K562 (cell line): ENCODE measurements at regions not wholly inside any gene's neighbourhood (a gene's known extent, or its start where the extent isn't known, plus 50 kb on each side); places are given as distances from the start of the nearest gene placed in this dataset.

Experiments used
- ATAC-seq: fragments of 200-7000 bp; cut with Tn5 transposase; 3 replicates; pipeline ENCODE4 v1.9.1; 2020; ENCODE audit warnings: moderate library complexity
- BruUV-seq: library from RNA; stranded (reverse); fragments of 400-500 nt; replicated peaks from 2 replicates; lab custom pipeline; 2021; lab: Mats Ljungman, UMichigan
- CTCF ChIA-PET: fragments of 300-600 bp; formaldehyde crosslinking; extraction: SDS; loops from one replicate; lab custom pipeline; 2021; ENCODE audit warnings: low intra/inter-chr PET ratio; lab: Yijun Ruan, JAX
- POLR2A ChIA-PET: fragments of 300-600, 350-650 bp; sonication (Branson Sonifier 250); formaldehyde crosslinking; extraction: SDS; loops from one replicate; lab custom pipeline; 2021; ENCODE audit warnings: antibody characterized with exemption, inconsistent platforms; lab: Yijun Ruan, JAX
- DNase-seq, 4 experiments: peaks; one replicate each; pipeline versions ENCODE4 v3.0.0 to v3.0.0-alpha.2; 2011 to 2018; ENCODE audit warnings: low spot score in 3 of 4, mixed read lengths in 3 of 4; ENCODE audit errors: extremely low read depth in 1 of 4
- FAIRE-seq: peaks from 2 replicates; lab custom pipeline; 2011; peaks lifted over from hg19 to GRCh38; lab: Jason Lieb, UNC
- H2AFZ ChIP-seq: 2 replicates; pipeline ENCODE4 v1.6.0; 2011; ENCODE audit warnings: low read depth, low read length, control low read depth, inconsistent platforms
- H3K27ac ChIP-seq: fragments of 200-600 bp; 3 replicates; pipeline ENCODE4 v1.8.0; 2011; ENCODE audit warnings: low read depth, mild to moderate bottlenecking, control low read depth, inconsistent platforms, low read length, moderate library complexity, mixed read lengths; ENCODE audit errors: extremely low read depth
- H3K27me3 ChIP-seq, 2 experiments: fragments of 300-600 bp in 1 of 2; 2 replicates in 1 of 2; 3 replicates in 1 of 2; pipeline versions ENCODE4 v1.6.0 to v1.8.0; 2011; ENCODE audit warnings: inconsistent platforms in 2 of 2, low read length in 2 of 2, mild to moderate bottlenecking in 1 of 2, mixed read lengths in 1 of 2, moderate library complexity in 1 of 2; ENCODE audit not compliant: control insufficient read depth in 2 of 2, insufficient read depth in 2 of 2
- H3K36me3 ChIP-seq: fragments of 300-600 bp; 3 replicates; pipeline ENCODE4 v1.8.0; 2011; ENCODE audit warnings: mild to moderate bottlenecking, low read length, inconsistent platforms; ENCODE audit not compliant: control insufficient read depth, insufficient read depth
- H3K4me1 ChIP-seq, 2 experiments: fragments of 200-600 bp in 1 of 2; replicated peaks in 1 of 2; 2 replicates in 1 of 2; 3 replicates in 1 of 2; pipeline versions ENCODE4 v1.5.1 to v1.8.0; 2011; ENCODE audit warnings: inconsistent platforms in 2 of 2, low read length in 2 of 2, mild to moderate bottlenecking in 1 of 2, mixed read lengths in 1 of 2, moderate library complexity in 1 of 2; ENCODE audit not compliant: control insufficient read depth in 2 of 2, insufficient read depth in 2 of 2
- H3K4me2 ChIP-seq: 2 replicates; pipeline ENCODE4 v1.6.1; 2011; ENCODE audit warnings: low read length, control low read depth, inconsistent platforms, mixed read lengths; ENCODE audit not compliant: insufficient read depth
- H3K4me3 ChIP-seq: fragments of 200-600 bp; sonication (generic), shearing (Covaris generic); 2 replicates; pipeline ENCODE4 v1.5.1; 2016; ENCODE audit warnings: control low read depth, inconsistent platforms
- H3K79me2 ChIP-seq: fragments of 200-600 bp; 3 replicates; pipeline ENCODE4 v1.8.0; 2011; ENCODE audit warnings: low read length, inconsistent platforms; ENCODE audit not compliant: control insufficient read depth, insufficient read depth
- H3K9ac ChIP-seq, 2 experiments: 2 replicates each; pipeline versions ENCODE4 v1.6.0 to v1.6.1; 2011; ENCODE audit warnings: low read depth in 2 of 2, low read length in 2 of 2, control low read depth in 1 of 2, inconsistent platforms in 1 of 2, mild to moderate bottlenecking in 1 of 2, mixed read lengths in 1 of 2; ENCODE audit not compliant: insufficient read depth in 1 of 2
- H3K9me1 ChIP-seq: one replicate; pipeline ENCODE4 v1.6.0; 2011; ENCODE audit warnings: inconsistent platforms, mild to moderate bottlenecking, low read length, moderate library complexity; ENCODE audit not compliant: control insufficient read depth, insufficient read depth
- H3K9me3 ChIP-seq: replicated peaks from 2 replicates; pipeline ENCODE4 v1.5.1; 2011; ENCODE audit warnings: low read depth, low read length, inconsistent platforms; ENCODE audit not compliant: control insufficient read depth, insufficient read depth
- H4K20me1 ChIP-seq: replicated peaks from 2 replicates; pipeline ENCODE4 v1.6.1; 2011; ENCODE audit warnings: low read length, inconsistent platforms, mixed read lengths; ENCODE audit not compliant: control insufficient read depth, insufficient read depth
- ARHGAP35 ChIP-seq: fragments of 450-650 bp; IDR thresholded peaks from 2 replicates; pipeline ENCODE4 v1.6.1; 2018; ENCODE audit not compliant: partially characterized antibody
- ARID2 ChIP-seq: fragments of 450-650 bp; IDR thresholded peaks from 2 replicates; pipeline ENCODE4 v1.6.1; 2017; ENCODE audit warnings: antibody characterized with exemption, mild to moderate bottlenecking
- EWSR1 ChIP-seq: fragments of 450-650 bp; IDR thresholded peaks from 2 replicates; pipeline ENCODE4 v1.6.1; 2018; ENCODE audit warnings: borderline replicate concordance, mild to moderate bottlenecking, low read depth, moderate library complexity; ENCODE audit not compliant: partially characterized antibody
- JUNB ChIP-seq: fragments of 450-650 bp; formaldehyde crosslinking; conservative IDR thresholded peaks from 2 replicates; pipeline ENCODE4 v1.4.0; 2020; ENCODE audit warnings: mild to moderate bottlenecking
- KAT2B ChIP-seq: IDR thresholded peaks from one replicate; pipeline ENCODE4 v1.6.1; 2012; ENCODE audit warnings: low read depth, mild to moderate bottlenecking, control low read depth, inconsistent platforms, low read length, moderate library complexity
- NEUROD1 ChIP-seq: fragments of 150-350 bp; IDR thresholded peaks from 2 replicates; pipeline ENCODE4 v1.6.1; 2014; ENCODE audit warnings: borderline replicate concordance, low read length, low read depth; ENCODE audit not compliant: partially characterized antibody
- POLR2AphosphoS5 ChIP-seq: IDR thresholded peaks from 2 replicates; pipeline ENCODE4 v1.6.1; 2011; ENCODE audit warnings: mild to moderate bottlenecking, low read depth, low read length, moderate library complexity; ENCODE audit not compliant: control insufficient read depth, insufficient read depth
- PPARD ChIP-seq: fragments of 250-450 bp; sonication (Bioruptor Pico); IDR thresholded peaks from 2 replicates; pipeline ENCODE4 v1.8.0; 2022; ENCODE audit warnings: inconsistent platforms, mild to moderate bottlenecking, moderate library complexity
- SPI1 ChIP-seq: IDR thresholded peaks from 2 replicates; pipeline ENCODE4 v1.6.1; 2011; ENCODE audit warnings: low read depth, low read length, control low read depth, borderline replicate concordance
- TCFL5 ChIP-seq: fragments of 250-450 bp; sonication (Bioruptor Pico); conservative IDR thresholded peaks from 2 replicates; pipeline ENCODE4 v1.6.1; 2021; ENCODE audit warnings: mild to moderate bottlenecking, moderate library complexity, matching md5 sums
- ZFP36 ChIP-seq: fragments of 150-350 bp; IDR thresholded peaks from 2 replicates; pipeline ENCODE4 v1.6.1; 2018; ENCODE audit warnings: low read length, low read depth; ENCODE audit not compliant: partially characterized antibody
- ZNF512 ChIP-seq: IDR thresholded peaks from 2 replicates; pipeline ENCODE4 v1.6.1; 2016; ENCODE audit warnings: missing genetic modification characterization, missing compliant biosample characterization
- ZNF57 ChIP-seq: fragments of 450-650 bp; formaldehyde crosslinking; IDR thresholded peaks from 2 replicates; pipeline ENCODE4 v1.4.0; 2020; ENCODE audit warnings: mild to moderate bottlenecking, moderate library complexity
- ZNF77 ChIP-seq: fragments of 250-450 bp; sonication (Bioruptor Pico); IDR thresholded peaks from 2 replicates; pipeline ENCODE4 v1.5.0; 2020
- ZNF79 ChIP-seq: fragments of 250-450 bp; sonication (Bioruptor Pico); IDR thresholded peaks from 2 replicates; pipeline ENCODE4 v1.4.0; 2020; ENCODE audit warnings: low read depth, mild to moderate bottlenecking, moderate library complexity
- WGBS: fragments of 100-300 bp; shearing (Covaris generic); methylation state at CpG from one replicate; pipeline ENCODE4 v1.1.6; 2016; ENCODE audit warnings: low coverage, mixed read lengths; ENCODE audit not compliant: insufficient coverage; ENCODE audit errors: missing lambda C conversion rate; 5-methylcytosine and 5-hydroxymethylcytosine counted together
- in situ Hi-C: fragments of 300-500 bp; cut with MboI; formaldehyde crosslinking; loops from 4 replicates; pipeline ENCODE4 v1.15.0; 2018; ENCODE audit warnings: inconsistent platforms, mixed read lengths
- intact Hi-C: fragments of 100-400 bp; cut with micrococcal nuclease; formaldehyde crosslinking; loops from 2 replicates; pipeline ENCODE4 v1.14.2; 2022
- TF ChIP-seq, protein P1 (sequence below), 2 experiments: fragments of 150-350 bp in 1 of 2; IDR thresholded peaks; 2 replicates each; pipeline ENCODE4 v1.6.1; 2012 to 2016; ENCODE audit warnings: low read depth in 2 of 2, low read length in 2 of 2, mild to moderate bottlenecking in 1 of 2, moderate library complexity in 1 of 2
- TF ChIP-seq, protein P2 (sequence below), 2 experiments: fragments of 450-650 bp in 1 of 2; sonication (generic) in 1 of 2; formaldehyde crosslinking; conservative IDR thresholded peaks; 2 replicates each; pipeline versions ENCODE4 v1.4.0 to v1.8.1; 2020 to 2022; ENCODE audit warnings: mild to moderate bottlenecking in 1 of 2, missing genetic modification reagents in 1 of 2

- Histone ChIP-seq H4K20me1 (no peaks in the 10 kb centered on the region), H3K4me1 (no peaks in the 10 kb centered on the region), H3K27me3 (no peaks in the 10 kb centered on the region), H3K4me2 (no peak overlapping the region), H3K9me3 (no peaks in the 10 kb centered on the region), H3K9me1 (no peaks in the 10 kb centered on the region), H2AFZ (no peak overlapping the region), H3K79me2 (no peaks in the 10 kb centered on the region), H3K4me3 (no peak overlapping the region), H3K36me3 (no peaks in the 10 kb centered on the region), H3K27ac (no peak overlapping the region), H3K9ac (no peak overlapping the region)
- in situ Hi-C loops (no loop called here), intact Hi-C loops (no loop called here)
- 13% methylated on average over 1 of the region's 1 CpG for WGBS
- BruUV-seq: no TSS peak
- TF ChIP-seq TCFL5 (CRISPR knock-in tag): no peak
- no peak for TF ChIP-seq ZNF57 (CRISPR knock-in tag)
- no peak for TF ChIP-seq POLR2AphosphoS5
- no peak for TF ChIP-seq PPARD (CRISPR knock-in tag)
- no peak for TF ChIP-seq ARID2
- TF ChIP-seq ZNF79 (CRISPR knock-in tag): no peak
- TF ChIP-seq SPI1: no peak
- no peak for TF ChIP-seq ZFP36
- no peak for TF ChIP-seq NEUROD1
- TF ChIP-seq EWSR1: no peak
- TF ChIP-seq, protein P1, sequence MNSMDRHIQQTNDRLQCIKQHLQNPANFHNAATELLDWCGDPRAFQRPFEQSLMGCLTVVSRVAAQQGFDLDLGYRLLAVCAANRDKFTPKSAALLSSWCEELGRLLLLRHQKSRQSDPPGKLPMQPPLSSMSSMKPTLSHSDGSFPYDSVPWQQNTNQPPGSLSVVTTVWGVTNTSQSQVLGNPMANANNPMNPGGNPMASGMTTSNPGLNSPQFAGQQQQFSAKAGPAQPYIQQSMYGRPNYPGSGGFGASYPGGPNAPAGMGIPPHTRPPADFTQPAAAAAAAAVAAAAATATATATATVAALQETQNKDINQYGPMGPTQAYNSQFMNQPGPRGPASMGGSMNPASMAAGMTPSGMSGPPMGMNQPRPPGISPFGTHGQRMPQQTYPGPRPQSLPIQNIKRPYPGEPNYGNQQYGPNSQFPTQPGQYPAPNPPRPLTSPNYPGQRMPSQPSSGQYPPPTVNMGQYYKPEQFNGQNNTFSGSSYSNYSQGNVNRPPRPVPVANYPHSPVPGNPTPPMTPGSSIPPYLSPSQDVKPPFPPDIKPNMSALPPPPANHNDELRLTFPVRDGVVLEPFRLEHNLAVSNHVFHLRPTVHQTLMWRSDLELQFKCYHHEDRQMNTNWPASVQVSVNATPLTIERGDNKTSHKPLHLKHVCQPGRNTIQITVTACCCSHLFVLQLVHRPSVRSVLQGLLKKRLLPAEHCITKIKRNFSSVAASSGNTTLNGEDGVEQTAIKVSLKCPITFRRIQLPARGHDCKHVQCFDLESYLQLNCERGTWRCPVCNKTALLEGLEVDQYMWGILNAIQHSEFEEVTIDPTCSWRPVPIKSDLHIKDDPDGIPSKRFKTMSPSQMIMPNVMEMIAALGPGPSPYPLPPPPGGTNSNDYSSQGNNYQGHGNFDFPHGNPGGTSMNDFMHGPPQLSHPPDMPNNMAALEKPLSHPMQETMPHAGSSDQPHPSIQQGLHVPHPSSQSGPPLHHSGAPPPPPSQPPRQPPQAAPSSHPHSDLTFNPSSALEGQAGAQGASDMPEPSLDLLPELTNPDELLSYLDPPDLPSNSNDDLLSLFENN (IDR thresholded peaks at IDR 0.05; ENCODE audit: low read depth in 2 of 2, low read length in 2 of 2): no peak
- no peak for TF ChIP-seq KAT2B
- no peak for TF ChIP-seq JUNB (CRISPR knock-in tag)
- TF ChIP-seq ARHGAP35: no peak
- no peak for TF ChIP-seq ZNF77 (CRISPR knock-in tag)
- TF ChIP-seq ZNF512 (tag): no peak
- TF ChIP-seq, protein P2, sequence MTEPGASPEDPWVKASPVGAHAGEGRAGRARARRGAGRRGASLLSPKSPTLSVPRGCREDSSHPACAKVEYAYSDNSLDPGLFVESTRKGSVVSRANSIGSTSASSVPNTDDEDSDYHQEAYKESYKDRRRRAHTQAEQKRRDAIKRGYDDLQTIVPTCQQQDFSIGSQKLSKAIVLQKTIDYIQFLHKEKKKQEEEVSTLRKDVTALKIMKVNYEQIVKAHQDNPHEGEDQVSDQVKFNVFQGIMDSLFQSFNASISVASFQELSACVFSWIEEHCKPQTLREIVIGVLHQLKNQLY (CRISPR knock-in tag; conservative IDR thresholded peaks at IDR 0.05): no peak
- ATAC-seq (no peak), FAIRE-seq (no peak), DNase-seq (no peak)
- CTCF ChIA-PET: no interaction called here
- POLR2A ChIA-PET: no interaction called here
These were observed 91.5 kb upstream of the RNF152 start for GRCh38 chr18:61984349-61984748.
